Erythroblast (primary cell): ENCODE measurements at regions not wholly inside any gene's neighbourhood (a gene's known extent, or its start where the extent isn't known, plus 50 kb on each side); places are given as distances from the start of the nearest gene placed in this dataset.

Experiments used
- GATA1 ChIP-seq: IDR thresholded peaks from 2 replicates; pipeline ENCODE4 v1.6.1; 2011; ENCODE audit warnings: low read depth, mild to moderate bottlenecking, control low read depth, low read length, moderate library complexity
- POLR2A ChIP-seq: IDR thresholded peaks from 2 replicates; pipeline ENCODE4 v1.6.1; 2011; ENCODE audit warnings: mild to moderate bottlenecking, low read length

- TF ChIP-seq POLR2A (no peak), GATA1 (no peak)
Measured at GRCh38 chr10:120012131-120012400, 119.5 kb downstream of the SEC23IP start.
